Esophagus muscularis mucosa (tissue), 3 donors: ENCODE measurements at regions not wholly inside any gene's neighbourhood (a gene's known extent, or its start where the extent isn't known, plus 50 kb on each side); places are given as distances from the start of the nearest gene placed in this dataset.

ENCODE experiments used
- CTCF ChIP-seq, 3 experiments: fragments of 200-600 bp in 2 of 3; fragments of 450-650 bp in 1 of 3; sonication (generic) in 2 of 3; IDR thresholded peaks; one replicate each; pipeline ENCODE4 v1.5.1; 2017 to 2019; ENCODE audit warnings: antibody characterized with exemption in 3 of 3, mild to moderate bottlenecking in 2 of 3, moderate library complexity in 1 of 3
- POLR2A ChIP-seq: fragments of 450-650 bp; IDR thresholded peaks from one replicate; pipeline ENCODE4 v1.6.1; 2017; ENCODE audit warnings: antibody characterized with exemption, moderate library complexity, mild to moderate bottlenecking, low read depth
- POLR2AphosphoS5 ChIP-seq, 2 donors: sonication (generic); formaldehyde crosslinking; IDR thresholded peaks; one replicate each; pipeline ENCODE4 v1.6.1; 2017; ENCODE audit warnings: antibody characterized with exemption in 2 of 2

DNA sequence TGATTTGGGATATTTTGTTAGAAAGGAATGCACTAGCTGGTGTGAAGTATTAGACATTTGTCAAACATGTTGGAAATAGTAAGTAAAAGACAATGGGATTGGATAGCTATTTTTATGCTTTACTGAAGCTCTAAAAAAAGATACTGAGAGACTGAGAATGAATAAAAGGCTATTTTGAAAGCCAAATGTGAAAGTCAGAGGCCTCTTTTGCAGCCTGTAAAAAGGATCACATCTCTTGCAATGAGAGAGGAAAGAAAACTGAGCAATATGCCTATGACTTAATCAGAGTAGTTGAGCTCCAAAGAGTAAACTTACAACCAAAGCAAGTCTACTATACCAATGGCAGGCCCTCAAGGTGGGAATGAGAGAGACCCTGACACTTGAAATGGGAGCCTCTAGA, 212.6 kb upstream of the LCORL start:
- TF ChIP-seq CTCF (IDR thresholded peaks at IDR 0.05) (no peak), POLR2AphosphoS5 (IDR thresholded peaks at IDR 0.05) (no peak), POLR2A (no peak)
